Adipocyte (in vitro differentiated cells): ENCODE measurements at regions not wholly inside any gene's neighbourhood (a gene's known extent, or its start where the extent isn't known, plus 50 kb on each side); places are given as distances from the start of the nearest gene placed in this dataset.

Source experiments
- DNase-seq: peaks from one replicate; pipeline ENCODE4 v3.0.0-alpha.2; 2015; ENCODE audit warnings: low read depth
- H3K27me3 ChIP-seq: replicated peaks from 2 replicates; pipeline ENCODE4 v1.7.0; 2013; ENCODE audit warnings: mild to moderate bottlenecking, low read length, moderate library complexity; ENCODE audit not compliant: control insufficient read depth, insufficient read depth
- H3K36me3 ChIP-seq: 2 replicates; pipeline ENCODE4 v1.7.0; 2013; ENCODE audit warnings: low read length, mild to moderate bottlenecking, moderate library complexity; ENCODE audit not compliant: control insufficient read depth, insufficient read depth, severe bottlenecking
- H3K4me1 ChIP-seq: 2 replicates; pipeline ENCODE4 v1.7.0; 2013; ENCODE audit warnings: mild to moderate bottlenecking, low read length, moderate library complexity; ENCODE audit not compliant: control insufficient read depth, insufficient read depth
- H3K4me3 ChIP-seq: 2 replicates; pipeline ENCODE4 v1.7.0; 2013; ENCODE audit warnings: mild to moderate bottlenecking, low read length, moderate library complexity
- H3K9ac ChIP-seq: 2 replicates; pipeline ENCODE4 v1.7.0; 2013; ENCODE audit warnings: mild to moderate bottlenecking, low read length, moderate library complexity
- H3K9me3 ChIP-seq: 2 replicates; pipeline ENCODE4 v1.7.0; 2013; ENCODE audit warnings: mild to moderate bottlenecking, low read length, moderate library complexity; ENCODE audit not compliant: control insufficient read depth

DNA sequence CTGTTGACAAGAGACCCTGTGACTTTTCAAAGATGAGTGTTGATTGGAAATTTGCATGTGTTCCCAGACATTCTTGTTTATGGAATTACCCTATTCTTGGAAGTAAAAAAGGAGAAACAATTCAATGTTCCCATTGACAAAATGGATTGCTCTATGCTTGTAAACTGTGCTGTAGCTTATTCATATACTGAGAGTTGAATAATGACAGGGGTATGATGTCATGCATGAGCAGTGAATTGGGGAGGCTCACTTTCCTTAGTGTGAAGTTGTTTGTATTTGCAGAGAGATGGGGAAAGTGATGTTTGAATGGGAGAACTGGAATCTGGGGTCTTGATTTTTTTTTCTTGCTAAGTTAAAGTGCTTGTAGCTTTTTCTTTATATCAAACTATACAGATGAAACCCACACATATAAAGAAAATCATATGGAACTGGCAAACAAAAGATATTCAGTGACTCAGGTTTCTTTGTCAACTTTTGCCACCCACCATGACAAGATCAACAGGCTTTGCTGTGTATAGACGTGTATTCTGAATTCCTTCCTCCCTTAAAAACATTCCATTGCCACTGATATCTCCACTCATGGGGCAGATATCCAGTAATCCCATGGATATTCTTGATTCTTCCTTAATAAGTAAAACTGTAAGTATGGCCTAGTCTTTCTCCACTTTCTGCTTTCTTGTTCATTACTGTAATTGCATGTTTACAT is 97.8 kb upstream of the JAG1 start:
- DNase-seq: peak; percentile 16
- no peaks in the 10 kb centered on the region for H3K9me3 ChIP-seq
- H3K4me3 ChIP-seq: no peak overlapping the region
- H3K27me3 ChIP-seq: no peaks in the 10 kb centered on the region
- H3K9ac ChIP-seq: no peak overlapping the region
- H3K36me3 ChIP-seq: no peaks in the 10 kb centered on the region
- H3K4me1 ChIP-seq: no peaks in the 10 kb centered on the region

DNA sequence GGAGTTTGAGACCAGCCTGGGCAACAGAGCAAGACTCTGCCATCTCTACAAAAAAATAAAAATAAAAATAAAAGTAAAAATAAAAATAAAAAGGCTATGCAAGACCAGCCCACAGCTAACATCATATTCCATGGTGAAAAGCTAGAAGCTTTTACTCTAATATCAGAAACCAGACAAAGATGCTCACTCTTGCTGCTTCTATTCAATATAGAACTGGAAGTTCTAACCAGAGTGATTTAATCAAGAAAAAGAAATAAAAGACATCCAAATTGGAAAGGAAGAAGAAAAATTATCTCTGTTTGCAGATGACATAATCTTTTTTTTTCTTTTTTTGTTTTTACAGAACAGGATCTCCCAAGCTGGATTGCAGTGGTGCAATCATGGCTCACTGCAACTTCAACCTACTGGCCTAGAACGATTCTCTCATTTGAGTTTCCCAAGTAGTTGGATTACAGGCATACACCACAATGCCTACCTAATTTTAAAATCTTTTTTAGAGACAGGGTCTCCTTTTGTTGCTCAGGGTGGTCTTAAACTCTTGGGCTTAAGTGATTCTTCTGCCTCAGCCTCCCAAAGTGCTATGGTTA is 100.7 kb upstream of the JAG1 start:
- Histone ChIP-seq H3K4me3 (no peak overlapping the region), H3K9ac (no peak overlapping the region), H3K27me3 (no peaks in the 10 kb centered on the region), H3K4me1 (no peaks in the 10 kb centered on the region), H3K36me3 (no peaks in the 10 kb centered on the region), H3K9me3 (no peaks in the 10 kb centered on the region)
- no peak for DNase-seq

DNA sequence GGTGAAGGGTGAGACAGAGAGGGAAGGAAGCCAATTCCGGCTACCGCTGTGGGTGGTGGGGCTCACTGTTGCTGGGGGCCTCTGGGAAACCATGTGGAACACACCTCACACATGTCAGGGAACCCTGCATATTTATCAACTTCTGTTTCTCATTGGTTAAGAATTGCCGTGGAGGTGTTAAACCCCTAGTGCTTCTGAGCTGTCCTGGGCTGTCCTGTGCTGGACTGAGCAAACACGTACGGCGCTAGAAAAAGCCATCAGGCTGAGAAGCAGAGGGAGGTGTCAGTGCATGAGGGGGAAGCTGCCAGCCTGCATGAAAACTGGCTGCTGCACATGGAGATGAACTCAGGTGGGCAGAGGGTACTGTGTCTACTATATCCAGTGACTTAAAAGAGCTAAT is 103.9 kb upstream of the JAG1 start:
- no peaks in the 10 kb centered on the region for H3K9me3 ChIP-seq
- H3K4me1 ChIP-seq: no peaks in the 10 kb centered on the region
- no peak for DNase-seq
- no peak overlapping the region for H3K9ac ChIP-seq
- H3K4me3 ChIP-seq: no peak overlapping the region
- H3K27me3 ChIP-seq: peaks cover 7% of the 10 kb centered on the region
- no peaks in the 10 kb centered on the region for H3K36me3 ChIP-seq

DNA sequence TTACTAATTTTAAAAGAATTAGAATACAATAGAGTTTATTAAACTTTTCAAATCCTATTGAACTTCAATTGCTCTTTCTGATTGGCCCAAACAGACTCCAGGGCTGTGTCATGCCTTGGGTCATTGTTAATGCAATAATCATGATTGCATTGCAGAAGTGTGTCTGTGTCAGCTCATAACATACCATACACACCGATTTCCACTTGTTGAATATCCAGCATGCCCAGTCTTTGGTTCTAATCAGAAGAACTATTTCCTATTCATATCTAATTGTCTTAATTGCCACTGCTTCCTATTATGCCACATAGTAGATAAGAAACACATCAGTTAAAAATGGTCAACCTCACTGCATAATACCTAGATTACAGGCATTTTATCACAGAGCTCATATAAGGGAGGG is 106.1 kb upstream of the JAG1 start:
- Histone ChIP-seq H3K9ac (no peak overlapping the region), H3K27me3 (peaks cover 8% of the 10 kb centered on the region), H3K4me1 (no peaks in the 10 kb centered on the region), H3K36me3 (no peaks in the 10 kb centered on the region), H3K9me3 (no peaks in the 10 kb centered on the region), H3K4me3 (no peak overlapping the region)
- no peak for DNase-seq

DNA sequence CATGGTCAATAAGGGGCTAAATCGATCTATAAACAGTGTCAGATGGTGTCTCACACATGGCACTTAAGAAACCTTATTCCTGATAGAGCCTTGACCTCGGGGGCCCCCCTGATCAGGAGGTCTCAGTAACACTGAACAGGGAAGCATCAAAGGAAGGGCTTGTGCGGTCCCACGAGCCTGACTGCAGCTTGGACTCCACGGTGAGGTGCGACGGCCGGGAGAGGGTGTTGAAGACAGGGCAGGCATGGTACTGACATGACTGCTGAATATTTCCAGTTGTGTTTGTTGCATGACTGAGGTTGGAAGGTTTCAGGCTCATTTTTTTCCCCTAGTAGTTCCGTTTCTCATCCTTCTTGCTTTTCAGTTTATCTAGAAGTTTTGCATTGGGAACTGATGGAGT is 107.1 kb upstream of the JAG1 start:
- H3K4me1 ChIP-seq: no peaks in the 10 kb centered on the region
- no peak overlapping the region for H3K9ac ChIP-seq
- H3K4me3 ChIP-seq: no peak overlapping the region
- DNase-seq: no peak
- H3K9me3 ChIP-seq: no peaks in the 10 kb centered on the region
- peaks cover 8% of the 10 kb centered on the region for H3K27me3 ChIP-seq
- no peaks in the 10 kb centered on the region for H3K36me3 ChIP-seq

DNA sequence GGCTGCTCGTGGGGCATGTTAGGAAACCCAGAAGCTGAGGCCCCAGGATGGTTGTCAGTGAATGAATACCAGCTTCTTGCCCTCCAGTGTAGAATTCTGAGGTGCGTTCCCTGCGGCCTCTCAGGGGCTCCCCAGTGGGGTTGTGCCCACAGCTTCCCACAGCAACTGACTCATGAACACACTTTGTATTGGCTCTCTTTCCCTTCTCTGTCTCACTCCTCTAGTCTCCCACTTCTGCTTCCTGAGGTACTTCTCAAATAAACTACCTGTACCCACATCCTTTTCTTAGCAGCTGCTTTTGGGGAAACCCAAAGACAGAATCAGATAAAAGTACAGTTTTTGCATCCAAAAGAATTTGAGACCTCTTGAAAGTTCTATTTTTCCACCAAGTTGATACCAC is 107.7 kb upstream of the JAG1 start:
- Histone ChIP-seq H3K27me3 (peaks cover 8% of the 10 kb centered on the region), H3K9ac (no peak overlapping the region), H3K4me3 (no peak overlapping the region), H3K36me3 (no peaks in the 10 kb centered on the region), H3K4me1 (no peaks in the 10 kb centered on the region), H3K9me3 (no peaks in the 10 kb centered on the region)
- no peak for DNase-seq

DNA sequence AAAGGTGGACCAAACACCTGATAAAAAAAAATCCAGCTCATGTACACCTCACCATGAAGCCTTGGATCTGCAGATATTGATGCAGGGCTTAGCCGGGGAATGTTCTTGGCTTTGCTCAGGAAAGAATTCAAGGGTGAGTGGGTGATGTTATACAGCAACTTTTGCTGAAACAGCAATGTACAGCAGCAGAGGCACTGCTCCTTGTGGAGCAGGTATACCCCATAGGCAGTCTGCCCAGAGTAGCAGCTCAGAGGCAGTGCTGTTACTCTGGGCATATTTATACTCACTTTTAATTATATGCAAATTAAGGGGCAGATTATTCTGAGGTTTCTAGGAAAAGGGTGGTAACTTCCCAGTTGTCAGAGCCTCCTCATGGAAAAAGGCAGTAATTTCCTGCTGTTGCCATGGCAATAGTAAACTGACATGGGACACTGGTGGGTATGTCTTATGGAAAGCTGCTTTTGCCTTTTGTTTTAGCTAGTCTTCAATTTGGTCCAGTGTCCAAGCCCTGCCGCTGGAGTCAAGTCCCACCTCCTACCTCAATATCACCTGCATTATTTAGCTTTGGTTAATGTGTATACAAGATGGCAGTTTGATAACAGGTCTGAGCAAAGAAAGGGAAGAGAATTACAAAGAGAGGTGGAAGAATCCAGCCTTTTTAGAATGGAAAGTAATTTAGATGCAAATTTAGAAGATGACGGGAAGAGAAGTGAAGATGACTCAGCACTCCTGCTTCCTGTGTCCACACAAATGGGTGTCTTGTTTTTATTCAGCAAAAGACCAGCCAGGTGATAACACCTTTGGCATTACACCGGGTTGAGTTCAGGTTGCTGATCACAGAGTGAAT is 110.1 kb upstream of the JAG1 start:
- no peak for DNase-seq
- Histone ChIP-seq H3K4me3 (no peak overlapping the region), H3K36me3 (no peaks in the 10 kb centered on the region), H3K9me3 (no peaks in the 10 kb centered on the region), H3K27me3 (peaks cover 8% of the 10 kb centered on the region), H3K9ac (no peak overlapping the region), H3K4me1 (no peaks in the 10 kb centered on the region)

DNA sequence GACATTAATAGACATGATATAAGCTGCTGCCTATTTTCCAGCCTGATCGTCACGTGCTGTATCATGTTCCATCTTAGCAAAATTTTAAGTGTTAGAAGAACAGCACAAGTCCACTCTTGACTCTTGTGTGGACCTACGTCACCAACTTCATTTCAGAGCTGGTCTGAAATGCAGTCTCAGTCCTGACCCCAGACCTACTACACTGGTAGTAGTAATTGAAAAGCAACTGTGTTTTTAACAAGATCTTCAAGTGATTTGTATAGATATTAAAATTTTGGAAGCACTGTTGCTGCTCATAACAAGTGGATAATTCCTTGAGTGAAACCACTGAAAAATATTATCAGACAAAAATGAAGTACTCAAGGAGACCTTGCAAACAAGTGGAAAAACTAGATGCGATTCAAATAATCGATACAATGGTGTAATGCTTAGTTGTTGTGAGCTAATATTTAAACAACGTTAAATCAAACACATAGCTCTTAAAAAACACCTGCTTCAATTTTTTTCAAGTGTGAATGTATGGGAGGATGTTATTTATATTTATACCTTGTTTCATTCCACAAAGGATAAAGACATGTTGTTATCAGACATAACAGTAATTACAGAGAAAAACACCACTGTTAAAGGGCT is 110.9 kb upstream of the JAG1 start:
- Histone ChIP-seq H3K4me3 (no peak overlapping the region), H3K36me3 (no peaks in the 10 kb centered on the region), H3K4me1 (no peaks in the 10 kb centered on the region), H3K27me3 (peaks cover 8% of the 10 kb centered on the region), H3K9me3 (no peaks in the 10 kb centered on the region), H3K9ac (no peak overlapping the region)
- DNase-seq: no peak

DNA sequence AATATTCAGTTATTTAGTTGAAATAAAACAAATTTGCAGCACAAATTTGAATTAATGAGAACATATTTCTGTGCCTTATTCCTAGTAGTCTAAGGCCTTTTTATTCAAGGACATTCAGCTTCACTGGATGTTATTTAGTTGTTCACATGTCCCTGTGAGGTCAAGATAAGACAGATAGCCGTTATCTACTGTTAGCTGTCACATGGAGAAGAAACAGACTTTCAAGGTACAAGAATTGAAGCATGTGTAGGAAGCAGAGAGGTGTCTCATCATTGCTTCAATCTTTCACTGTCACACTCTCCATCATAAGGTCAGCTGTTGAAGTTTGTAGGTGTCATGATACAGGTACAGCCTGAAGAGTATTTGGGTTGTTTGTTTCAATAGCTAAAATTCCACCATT is 112.9 kb upstream of the JAG1 start:
- Histone ChIP-seq H3K4me3 (no peak overlapping the region), H3K27me3 (peaks cover 8% of the 10 kb centered on the region), H3K9ac (no peak overlapping the region), H3K9me3 (no peaks in the 10 kb centered on the region), H3K4me1 (no peaks in the 10 kb centered on the region), H3K36me3 (no peaks in the 10 kb centered on the region)
- no peak for DNase-seq

DNA sequence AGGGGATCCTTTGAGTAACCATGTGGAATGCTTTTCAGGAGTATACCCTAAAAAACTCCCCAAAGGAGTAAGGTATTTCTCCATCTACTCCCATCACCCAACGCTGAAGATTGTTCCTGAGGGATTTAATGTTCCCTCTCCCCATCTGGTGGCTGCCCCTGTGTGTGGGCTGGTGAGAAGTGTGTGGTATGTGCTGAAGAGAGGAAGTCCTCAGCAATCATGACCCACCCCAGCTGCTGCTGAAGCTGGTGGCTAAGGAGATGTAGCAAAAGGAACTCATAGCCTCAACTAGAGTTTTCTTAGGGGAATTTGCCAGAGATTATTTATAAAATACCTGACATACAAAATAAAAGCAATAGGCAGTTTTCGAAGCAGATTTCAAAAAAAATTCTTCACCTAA is 114.3 kb upstream of the JAG1 start:
- H3K9ac ChIP-seq: no peak overlapping the region
- H3K9me3 ChIP-seq: no peaks in the 10 kb centered on the region
- no peak overlapping the region for H3K4me3 ChIP-seq
- DNase-seq: no peak
- no peaks in the 10 kb centered on the region for H3K27me3 ChIP-seq
- H3K4me1 ChIP-seq: no peaks in the 10 kb centered on the region
- H3K36me3 ChIP-seq: no peaks in the 10 kb centered on the region

DNA sequence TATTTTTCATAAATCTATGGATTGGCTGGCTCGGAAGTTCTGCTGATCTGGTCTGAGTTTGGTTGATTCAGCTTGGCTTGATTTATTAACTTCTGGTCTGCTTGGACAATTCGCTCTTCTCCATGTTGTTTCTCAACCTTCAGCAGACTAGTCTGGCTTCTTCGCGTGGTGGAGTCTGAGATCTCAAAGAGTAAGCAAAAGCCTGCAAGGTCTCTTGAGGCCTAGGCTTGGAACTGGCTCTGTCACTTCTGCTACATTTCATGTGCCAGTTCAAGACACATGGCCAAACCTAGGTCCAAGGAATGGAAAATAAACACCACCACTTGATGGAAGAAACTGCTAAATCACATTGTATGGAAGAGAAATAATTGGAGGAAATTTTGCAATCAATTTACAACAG is 115.1 kb upstream of the JAG1 start:
- no peak overlapping the region for H3K4me3 ChIP-seq
- no peak overlapping the region for H3K9ac ChIP-seq
- no peaks in the 10 kb centered on the region for H3K4me1 ChIP-seq
- H3K9me3 ChIP-seq: no peaks in the 10 kb centered on the region
- DNase-seq: no peak
- H3K36me3 ChIP-seq: no peaks in the 10 kb centered on the region
- no peaks in the 10 kb centered on the region for H3K27me3 ChIP-seq
